NCI-H146 treated with DMSO at 0.1 percent for 48 hours (cell line): ENCODE measurements at regions not wholly inside any gene's neighbourhood (a gene's known extent, or its start where the extent isn't known, plus 50 kb on each side); places are given as distances from the start of the nearest gene placed in this dataset.

Experiments used
- DNase-seq: peaks from one replicate; lab custom pipeline; 2025; ENCODE audit not compliant: unreplicated experiment; lab: John Stamatoyannopoulos, UW

GRCh38 chr11:106399624-106400023 lies 322.2 kb downstream of the AASDHPPT start:
- no peak for DNase-seq

- no peak for DNase-seq
These were observed 323.6 kb downstream of the AASDHPPT start for GRCh38 chr11:106400949-106401570.

GRCh38 chr11:106403751-106404150 lies 326.3 kb downstream of the AASDHPPT start:
- no peak for DNase-seq

GRCh38 chr11:106409222-106409621 lies 331.8 kb downstream of the AASDHPPT start:
- DNase-seq = no peak

- DNase-seq = no peak
These were observed 332.2 kb downstream of the AASDHPPT start for GRCh38 chr11:106409671-106410070.

GRCh38 chr11:106410902-106411301 lies 333.4 kb downstream of the AASDHPPT start:
- no peak for DNase-seq

GRCh38 chr11:106413222-106413621 lies 335.8 kb downstream of the AASDHPPT start:
- DNase-seq = no peak

- no peak for DNase-seq
These were observed 338.0 kb downstream of the AASDHPPT start for GRCh38 chr11:106415510-106415909.

- no peak for DNase-seq
These were observed 341.3 kb downstream of the AASDHPPT start for GRCh38 chr11:106418791-106419190.

- no peak for DNase-seq
These were observed 342.7 kb downstream of the AASDHPPT start for GRCh38 chr11:106420048-106420665.

- DNase-seq = no peak
These were observed 343.2 kb downstream of the AASDHPPT start for GRCh38 chr11:106420686-106421085.

- no peak for DNase-seq
These were observed 344.3 kb downstream of the AASDHPPT start for GRCh38 chr11:106421676-106422292.

- DNase-seq = no peak
These were observed 345.1 kb downstream of the AASDHPPT start for GRCh38 chr11:106422583-106422982.

- no peak for DNase-seq
These were observed 346.6 kb downstream of the AASDHPPT start for GRCh38 chr11:106424111-106424510.

- no peak for DNase-seq
These were observed 348.4 kb downstream of the AASDHPPT start for GRCh38 chr11:106425819-106426218.

- no peak for DNase-seq
These were observed 349.2 kb downstream of the AASDHPPT start for GRCh38 chr11:106426696-106427095.

- DNase-seq = no peak
These were observed 350.3 kb downstream of the AASDHPPT start for GRCh38 chr11:106427736-106428135.

- no peak for DNase-seq
These were observed 364.6 kb downstream of the AASDHPPT start for GRCh38 chr11:106442032-106442431.

- no peak for DNase-seq
These were observed 368.8 kb downstream of the AASDHPPT start for GRCh38 chr11:106446302-106446701.

GRCh38 chr11:106446955-106447354 lies 369.5 kb downstream of the AASDHPPT start:
- DNase-seq = no peak

- no peak for DNase-seq
These were observed 370.2 kb downstream of the AASDHPPT start for GRCh38 chr11:106447631-106448191.

GRCh38 chr11:106449763-106450162 lies 372.3 kb downstream of the AASDHPPT start:
- DNase-seq = no peak
